ENCODE measurements at regions not wholly inside any gene's neighbourhood (a gene's known extent, or its start where the extent isn't known, plus 50 kb on each side); places are given as distances from the start of the nearest gene placed in this dataset.
"Not testable (repeated sequence)": the region's sequence is repeated elsewhere in the genome, so short reads cannot be mapped to it uniquely, and the experiment has no call there.

DNA sequence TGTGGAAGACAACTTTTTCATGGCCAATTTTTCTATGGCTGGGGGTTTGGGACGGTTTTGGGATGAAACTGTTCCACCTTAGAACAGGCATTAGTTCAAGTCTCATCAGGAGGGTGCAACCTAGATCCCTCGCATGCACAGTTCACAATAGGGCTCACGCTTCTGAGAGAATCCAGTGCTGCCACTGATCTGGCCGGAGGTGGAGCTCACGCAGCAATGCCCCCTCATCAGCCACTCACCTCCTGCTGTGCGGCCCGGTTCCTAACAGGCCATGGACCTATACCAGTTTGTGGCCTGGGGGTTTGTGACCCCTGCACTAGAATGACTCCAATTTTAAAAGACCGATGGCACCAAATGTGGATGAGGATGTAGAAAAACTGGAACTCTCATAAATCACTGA is 127.2 kb upstream of the IER5L start:
- Histone ChIP-seq H3K4me1 (ENCODE audit: control insufficient read depth, low read length) (no peaks in the 10 kb centered on the region), H3K4me3 (ENCODE audit: low read length) (no peak overlapping the region), H3K9me2 (replicated peaks; ENCODE audit: control insufficient read depth, low read length) (no peaks in the 10 kb centered on the region), H3K4me2 (ENCODE audit: low read length) (no peak overlapping the region), H3K9me3 (ENCODE audit: control insufficient read depth, insufficient read depth, low read length) (peaks cover 11% of the 10 kb centered on the region), H3K79me2 (ENCODE audit: control insufficient read depth, low read length) (no peaks in the 10 kb centered on the region), H3K27ac (ENCODE audit: low read depth, low read length) (no peak overlapping the region), H4K20me1 (ENCODE audit: control insufficient read depth, insufficient read depth, low read depth, low read length) (no peaks in the 10 kb centered on the region), H3K36me3 (ENCODE audit: control insufficient read depth, low read length) (no peaks in the 10 kb centered on the region), H3K27me3 (ENCODE audit: control insufficient read depth, low read length) (peaks cover 4% of the 10 kb centered on the region), H3F3A (ENCODE audit: control insufficient read depth, insufficient read depth) (no peaks in the 10 kb centered on the region)
- TF ChIP-seq, protein P1, sequence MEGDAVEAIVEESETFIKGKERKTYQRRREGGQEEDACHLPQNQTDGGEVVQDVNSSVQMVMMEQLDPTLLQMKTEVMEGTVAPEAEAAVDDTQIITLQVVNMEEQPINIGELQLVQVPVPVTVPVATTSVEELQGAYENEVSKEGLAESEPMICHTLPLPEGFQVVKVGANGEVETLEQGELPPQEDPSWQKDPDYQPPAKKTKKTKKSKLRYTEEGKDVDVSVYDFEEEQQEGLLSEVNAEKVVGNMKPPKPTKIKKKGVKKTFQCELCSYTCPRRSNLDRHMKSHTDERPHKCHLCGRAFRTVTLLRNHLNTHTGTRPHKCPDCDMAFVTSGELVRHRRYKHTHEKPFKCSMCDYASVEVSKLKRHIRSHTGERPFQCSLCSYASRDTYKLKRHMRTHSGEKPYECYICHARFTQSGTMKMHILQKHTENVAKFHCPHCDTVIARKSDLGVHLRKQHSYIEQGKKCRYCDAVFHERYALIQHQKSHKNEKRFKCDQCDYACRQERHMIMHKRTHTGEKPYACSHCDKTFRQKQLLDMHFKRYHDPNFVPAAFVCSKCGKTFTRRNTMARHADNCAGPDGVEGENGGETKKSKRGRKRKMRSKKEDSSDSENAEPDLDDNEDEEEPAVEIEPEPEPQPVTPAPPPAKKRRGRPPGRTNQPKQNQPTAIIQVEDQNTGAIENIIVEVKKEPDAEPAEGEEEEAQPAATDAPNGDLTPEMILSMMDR (IDR thresholded peaks at IDR 0.05; ENCODE audit: low read depth, low read length, poor library complexity, severe bottlenecking) = no peak
- no peak for TF ChIP-seq EZH2phosphoT487 (IDR thresholded peaks at IDR 0.05; ENCODE audit: borderline replicate concordance, low read length)

DNA sequence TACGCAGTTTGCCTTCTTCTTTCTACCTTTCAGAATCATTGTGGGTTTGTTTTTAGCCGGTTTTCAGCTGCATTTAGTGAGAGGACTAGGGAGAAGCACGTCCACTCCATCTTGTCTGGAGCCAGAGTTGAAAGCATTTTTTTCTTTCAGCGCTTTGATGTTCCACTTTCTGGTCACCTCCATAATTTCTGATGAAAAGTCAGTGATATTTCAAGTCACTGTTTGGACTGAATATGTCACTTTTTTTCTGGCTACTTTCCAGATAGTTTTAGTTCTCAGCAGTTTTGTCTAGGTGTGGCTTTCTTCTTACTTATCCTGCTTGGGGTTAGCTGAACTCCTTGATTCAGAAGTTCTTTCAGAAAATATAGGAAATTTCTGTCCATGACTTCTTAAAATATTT is 123.9 kb upstream of the IER5L start:
- H3K36me3 ChIP-seq (ENCODE audit: control insufficient read depth, low read length) = no peaks in the 10 kb centered on the region
- no peaks in the 10 kb centered on the region for H3K79me2 ChIP-seq (ENCODE audit: control insufficient read depth, low read length)

DNA sequence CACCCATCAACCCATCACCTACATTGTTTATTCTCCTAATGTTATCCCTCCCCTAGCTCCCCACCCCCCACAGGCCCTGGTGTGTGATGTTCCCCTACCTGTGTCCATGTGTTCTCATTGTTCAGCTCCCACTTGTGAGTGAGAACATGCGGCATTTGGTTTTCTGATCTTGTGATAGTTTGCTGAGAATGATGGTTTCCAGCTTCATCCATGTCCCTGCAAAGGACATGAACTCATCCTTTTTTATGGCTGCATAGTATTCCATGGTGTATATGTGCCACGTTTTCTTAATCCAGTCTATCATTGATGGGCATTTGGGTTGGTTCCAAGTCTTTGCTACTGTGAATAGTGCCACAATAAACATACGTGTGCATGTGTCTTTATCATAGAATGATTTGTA is 118.1 kb upstream of the IER5L start:
- H3K4me2 ChIP-seq (ENCODE audit: low read length); H3K27me3 ChIP-seq (ENCODE audit: control insufficient read depth, low read length); H4K20me1 ChIP-seq (ENCODE audit: control insufficient read depth, insufficient read depth, low read depth, low read length); H3F3A ChIP-seq (ENCODE audit: control insufficient read depth, insufficient read depth); H3K79me2 ChIP-seq (ENCODE audit: control insufficient read depth, low read length); H3K4me1 ChIP-seq (ENCODE audit: control insufficient read depth, low read length); H3K27ac ChIP-seq (ENCODE audit: low read depth, low read length); H3K9me2 ChIP-seq (replicated peaks; ENCODE audit: control insufficient read depth, low read length); H3K4me3 ChIP-seq (ENCODE audit: low read length); H3K9me3 ChIP-seq (ENCODE audit: control insufficient read depth, insufficient read depth, low read length); H3K36me3 ChIP-seq (ENCODE audit: control insufficient read depth, low read length): not testable (repeated sequence)

More for the DNA sequence above, 123.9 kb upstream of the IER5L start:
- Histone ChIP-seq H3K4me1 (ENCODE audit: control insufficient read depth, low read length) (no peaks in the 10 kb centered on the region), H3F3A (ENCODE audit: control insufficient read depth, insufficient read depth) (no peaks in the 10 kb centered on the region), H4K20me1 (ENCODE audit: control insufficient read depth, insufficient read depth, low read depth, low read length) (no peaks in the 10 kb centered on the region), H3K9me3 (ENCODE audit: control insufficient read depth, insufficient read depth, low read length) (peaks cover 11% of the 10 kb centered on the region), H3K4me3 (ENCODE audit: low read length) (no peak overlapping the region), H3K9me2 (replicated peaks; ENCODE audit: control insufficient read depth, low read length) (no peaks in the 10 kb centered on the region), H3K4me2 (ENCODE audit: low read length) (no peak overlapping the region), H3K27ac (ENCODE audit: low read depth, low read length) (no peak overlapping the region), H3K27me3 (ENCODE audit: control insufficient read depth, low read length) (peaks cover 7% of the 10 kb centered on the region)
- TF ChIP-seq EZH2phosphoT487 (IDR thresholded peaks at IDR 0.05; ENCODE audit: borderline replicate concordance, low read length) = no peak
- TF ChIP-seq, protein P1 (IDR thresholded peaks at IDR 0.05; ENCODE audit: low read depth, low read length, poor library complexity, severe bottlenecking) = no peak

DNA sequence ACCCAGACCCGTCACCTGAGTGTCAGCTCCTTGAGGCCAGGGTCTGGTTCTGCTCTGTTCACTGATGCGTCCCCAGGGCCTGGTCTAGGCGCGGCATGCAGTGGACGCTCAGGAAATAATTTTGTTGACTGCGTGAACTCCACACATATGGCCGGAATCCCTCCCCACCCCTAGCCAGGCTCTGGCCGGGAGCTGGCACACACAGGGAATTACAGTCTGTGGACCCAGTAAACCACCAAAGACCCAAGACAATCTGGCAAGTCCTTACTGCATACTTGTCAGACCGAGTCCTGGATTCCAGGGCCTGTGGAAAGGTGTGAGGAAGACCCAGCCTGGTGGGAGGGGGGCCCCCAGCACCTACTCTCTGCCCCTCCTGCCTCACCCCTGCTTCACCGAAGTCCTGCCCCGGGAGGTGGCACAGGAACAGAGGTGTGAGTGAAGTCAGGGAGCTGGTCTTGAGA is 113.0 kb upstream of the IER5L start:
- Histone ChIP-seq H3K36me3 (ENCODE audit: control insufficient read depth, low read length) (no peaks in the 10 kb centered on the region), H3K4me3 (ENCODE audit: low read length) (no peak overlapping the region), H3F3A (ENCODE audit: control insufficient read depth, insufficient read depth) (no peaks in the 10 kb centered on the region), H3K4me2 (ENCODE audit: low read length) (no peak overlapping the region), H3K27ac (ENCODE audit: low read depth, low read length) (no peak overlapping the region), H3K9me2 (replicated peaks; ENCODE audit: control insufficient read depth, low read length) (no peaks in the 10 kb centered on the region), H3K9me3 (ENCODE audit: control insufficient read depth, insufficient read depth, low read length) (no peaks in the 10 kb centered on the region), H4K20me1 (ENCODE audit: control insufficient read depth, insufficient read depth, low read depth, low read length) (no peaks in the 10 kb centered on the region), H3K4me1 (ENCODE audit: control insufficient read depth, low read length) (peaks cover 15% of the 10 kb centered on the region), H3K79me2 (ENCODE audit: control insufficient read depth, low read length) (no peaks in the 10 kb centered on the region), H3K27me3 (ENCODE audit: control insufficient read depth, low read length) (peaks cover 3% of the 10 kb centered on the region; the same call in 1 of the 2 replicates)
- TF ChIP-seq EZH2phosphoT487 (IDR thresholded peaks at IDR 0.05; ENCODE audit: borderline replicate concordance, low read length) = no peak
- TF ChIP-seq, protein P1 (IDR thresholded peaks at IDR 0.05; ENCODE audit: low read depth, low read length, poor library complexity, severe bottlenecking) = no peak

Data from DOHH2 (cell line).